Skin of body (tissue), 1 donor: ENCODE measurements at regions not wholly inside any gene's neighbourhood (a gene's known extent, or its start where the extent isn't known, plus 50 kb on each side); places are given as distances from the start of the nearest gene placed in this dataset.
A peak's percentile ranks its signal among the peaks of the same experiment; 100 is the strongest.

Experiments used
- DNase-seq: peaks from one replicate; lab custom pipeline; 2025; lab: John Stamatoyannopoulos, UW

DNA sequence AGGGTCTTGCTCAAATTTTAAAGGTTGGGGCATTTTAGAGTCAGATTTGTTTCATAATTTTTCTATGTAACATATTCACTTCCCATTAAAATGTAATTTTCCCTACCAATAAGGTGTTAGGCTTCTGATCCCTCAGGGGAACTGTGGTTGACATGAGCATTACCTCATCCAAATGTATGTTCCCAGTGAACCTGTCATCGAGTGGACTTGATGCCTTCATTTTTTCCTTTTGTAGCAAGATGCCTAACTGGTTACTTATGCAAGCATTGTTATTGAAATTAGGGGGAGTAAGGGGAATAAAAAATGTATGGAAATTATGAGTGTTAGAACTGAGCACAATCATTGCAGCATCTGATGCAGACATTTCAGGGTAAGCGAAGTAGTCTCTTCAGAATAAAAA is 360.5 kb downstream of the BCKDHB start:
- no peak for DNase-seq

GRCh38 chr6:80465513-80465912 is 359.0 kb downstream of the BCKDHB start:
- DNase-seq, result no peak

GRCh38 chr6:80464901-80465300 is 358.4 kb downstream of the BCKDHB start:
- no peak for DNase-seq

DNA sequence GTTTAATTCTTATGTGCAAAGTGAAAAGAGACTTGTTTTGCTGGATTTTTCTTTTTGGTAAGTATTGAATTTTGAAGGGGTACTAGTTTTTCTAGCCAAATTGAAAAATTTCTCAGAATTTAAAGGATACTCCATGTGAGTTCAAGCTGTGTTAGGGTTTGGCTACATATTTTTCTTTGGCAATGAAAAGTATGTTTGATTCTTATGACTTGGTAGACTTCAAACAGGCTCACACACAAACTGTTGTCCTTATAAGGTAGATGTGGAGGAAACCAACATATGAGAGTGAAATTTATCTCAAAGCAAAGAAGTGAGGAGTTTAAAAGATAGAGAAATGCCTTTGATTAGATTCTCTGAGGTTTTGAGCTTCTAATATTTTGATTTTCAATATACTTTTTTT is 356.7 kb downstream of the BCKDHB start:
- no peak for DNase-seq

GRCh38 chr6:80460257-80460865 is 353.9 kb downstream of the BCKDHB start:
- DNase-seq, result peak; percentile 19

GRCh38 chr6:80457439-80457933 is 351.0 kb downstream of the BCKDHB start:
- peak; percentile 91 for DNase-seq

DNA sequence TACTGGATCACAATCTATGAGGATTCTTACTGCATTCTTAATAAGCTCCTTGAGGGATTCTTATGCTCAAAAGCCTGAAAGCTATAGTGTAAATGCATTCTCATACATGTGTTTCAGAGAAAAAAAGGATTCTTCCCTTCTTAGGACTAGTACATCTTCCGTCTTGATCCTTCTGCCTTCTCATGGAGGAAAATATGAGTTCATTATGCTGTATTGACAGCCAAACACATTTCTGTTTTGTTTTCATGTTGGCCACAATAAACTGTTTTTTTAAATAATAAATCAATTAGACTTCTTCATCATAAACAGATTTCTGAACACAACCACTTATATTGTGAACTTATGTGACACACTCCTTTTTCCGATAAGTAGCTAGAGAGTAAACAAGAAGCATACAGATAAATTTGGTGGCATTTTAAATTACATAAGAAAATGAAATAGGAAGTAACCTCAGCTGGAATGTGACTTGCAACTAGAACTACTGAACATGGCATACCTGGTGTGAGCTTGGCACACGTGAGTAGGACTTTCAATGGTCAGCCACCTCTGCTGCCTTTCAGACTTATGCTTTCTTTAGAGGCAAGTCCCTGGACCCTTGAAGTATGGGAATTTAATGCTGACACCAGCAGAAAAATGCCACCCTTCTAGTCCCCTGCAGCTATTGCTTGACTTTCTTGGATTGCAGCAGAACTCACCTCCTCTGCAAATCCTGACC is 350.4 kb downstream of the BCKDHB start:
- peak; percentile 60 for DNase-seq

GRCh38 chr6:80454661-80455365 is 348.3 kb downstream of the BCKDHB start:
- no peak for DNase-seq

DNA sequence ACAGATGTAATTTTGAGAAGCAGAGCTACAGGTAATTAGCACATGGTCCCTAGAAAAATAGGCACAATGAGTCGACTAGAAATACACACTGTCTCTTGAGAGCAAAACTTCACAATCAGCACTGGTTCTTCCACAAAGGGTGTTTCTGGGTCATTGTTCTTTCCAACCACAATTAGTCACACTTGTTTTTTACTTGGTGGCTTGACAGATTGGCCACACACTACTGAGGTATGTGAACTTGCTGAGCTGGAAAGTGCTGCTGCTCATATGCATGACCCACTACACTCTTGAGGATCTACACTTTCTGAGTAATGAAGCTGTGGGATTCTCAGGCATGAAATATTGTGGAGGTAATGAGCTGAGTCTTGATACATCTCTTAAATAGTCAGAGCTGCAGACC is 347.7 kb downstream of the BCKDHB start:
- no peak for DNase-seq

DNA sequence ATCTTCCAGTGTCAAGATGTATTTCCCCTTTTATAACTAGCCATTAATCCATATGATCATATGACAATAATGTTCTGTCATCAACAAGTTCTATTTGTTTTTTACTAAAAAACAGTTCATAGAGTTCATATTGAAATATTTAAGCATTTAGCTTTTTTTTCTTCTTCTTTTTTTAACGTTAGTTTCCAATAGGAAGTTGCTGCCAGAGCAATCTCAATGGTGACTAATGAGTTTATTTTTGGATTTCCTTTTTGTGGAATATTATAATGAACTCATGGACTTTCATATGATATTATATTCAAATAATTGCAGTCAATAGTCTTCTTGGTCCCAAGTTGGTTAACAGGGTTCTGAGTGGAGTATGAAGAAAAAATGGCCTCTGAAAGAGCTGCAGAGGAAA is 343.3 kb downstream of the BCKDHB start:
- no peak for DNase-seq

GRCh38 chr6:80446454-80447045 is 340.1 kb downstream of the BCKDHB start:
- no peak for DNase-seq

- DNase-seq, result no peak
These were observed 339.3 kb downstream of the BCKDHB start for GRCh38 chr6:80445751-80446150.

GRCh38 chr6:80442366-80442765 is 335.9 kb downstream of the BCKDHB start:
- no peak for DNase-seq

DNA sequence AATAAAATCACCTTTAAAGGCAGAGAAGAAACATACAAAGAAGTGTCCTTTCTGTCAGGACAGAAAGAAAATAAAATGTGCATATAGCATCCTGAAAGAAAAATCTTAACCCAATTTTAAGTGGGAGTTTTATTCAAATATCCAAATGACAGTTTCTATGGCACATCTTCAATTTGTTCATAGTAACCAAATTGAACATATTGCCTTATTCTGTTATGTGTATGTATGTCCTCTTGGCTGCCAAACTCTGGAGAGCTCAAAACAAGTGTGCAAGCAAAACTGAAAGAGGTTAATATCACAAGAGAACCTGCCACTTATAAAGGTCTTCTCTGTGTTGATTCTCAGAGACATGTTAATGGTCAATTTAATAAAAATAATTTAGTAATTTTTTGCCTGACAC is 334.7 kb downstream of the BCKDHB start:
- no peak for DNase-seq

DNA sequence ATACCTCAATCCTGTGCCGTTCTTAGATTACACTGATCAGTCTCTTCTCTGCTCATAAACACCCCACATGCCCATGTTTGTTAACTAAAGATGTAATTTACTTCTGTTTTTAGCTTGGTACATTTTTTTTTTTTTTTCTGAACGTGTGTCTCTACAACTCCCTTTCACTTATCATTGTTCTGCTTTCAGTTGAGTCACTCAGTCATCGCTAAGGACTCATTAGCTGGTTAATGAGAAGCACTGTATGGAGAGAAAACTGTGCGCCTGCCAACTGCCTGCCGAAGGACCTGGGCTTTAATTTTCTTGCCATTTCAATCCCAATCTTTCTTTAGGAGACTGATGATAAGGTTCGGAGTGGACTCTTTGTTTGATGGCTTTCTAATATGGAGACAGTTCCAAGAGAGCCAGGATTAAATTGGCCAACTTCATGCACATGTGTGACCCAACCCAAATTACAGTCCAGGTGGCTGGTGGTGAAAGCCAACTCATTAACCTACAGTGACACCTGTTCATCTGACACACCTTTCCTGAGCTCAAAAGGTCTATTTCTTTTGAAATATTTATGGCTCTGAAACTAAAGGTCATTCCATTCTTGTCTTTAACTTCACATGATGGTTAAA is 334.1 kb downstream of the BCKDHB start:
- no peak for DNase-seq

GRCh38 chr6:80439721-80440470 is 333.4 kb downstream of the BCKDHB start:
- no peak for DNase-seq

DNA sequence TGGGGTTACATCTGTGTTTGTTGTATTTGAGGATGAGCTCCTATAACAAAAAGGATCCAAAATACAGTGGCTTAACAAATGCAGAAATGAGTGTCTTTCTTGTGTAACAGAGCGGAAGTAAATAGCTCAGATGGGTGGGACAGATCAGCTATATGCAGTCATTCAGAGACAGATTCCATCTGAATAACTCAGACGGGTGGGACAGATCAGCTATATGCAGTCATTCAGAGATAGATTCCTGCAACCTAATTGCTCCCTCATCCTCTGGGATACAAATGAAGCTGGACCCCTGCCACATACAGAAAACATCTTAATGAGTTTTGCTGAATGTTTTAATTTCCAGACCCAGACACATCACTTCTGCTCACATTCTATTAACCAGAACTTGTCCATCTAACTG is 332.3 kb downstream of the BCKDHB start:
- peak; percentile 74 for DNase-seq

DNA sequence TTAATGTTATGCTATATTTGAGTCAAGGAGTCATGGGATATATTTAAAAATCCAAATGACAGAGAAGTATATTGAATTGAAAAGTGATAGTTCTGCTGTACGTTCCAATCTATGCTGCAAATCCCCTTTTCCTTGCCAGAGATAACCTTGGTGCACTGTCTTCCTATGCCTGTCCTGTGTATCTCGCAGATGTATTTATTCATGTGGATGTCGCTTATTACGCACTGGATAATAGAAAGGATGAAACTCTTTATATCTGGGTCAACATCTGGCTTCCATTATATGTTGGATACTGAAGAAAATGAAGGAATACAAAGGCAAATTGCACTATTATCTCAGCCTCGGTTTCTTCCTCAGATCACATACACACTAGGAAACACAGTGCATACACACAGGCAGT is 331.3 kb downstream of the BCKDHB start:
- DNase-seq, result peak; percentile 73

DNA sequence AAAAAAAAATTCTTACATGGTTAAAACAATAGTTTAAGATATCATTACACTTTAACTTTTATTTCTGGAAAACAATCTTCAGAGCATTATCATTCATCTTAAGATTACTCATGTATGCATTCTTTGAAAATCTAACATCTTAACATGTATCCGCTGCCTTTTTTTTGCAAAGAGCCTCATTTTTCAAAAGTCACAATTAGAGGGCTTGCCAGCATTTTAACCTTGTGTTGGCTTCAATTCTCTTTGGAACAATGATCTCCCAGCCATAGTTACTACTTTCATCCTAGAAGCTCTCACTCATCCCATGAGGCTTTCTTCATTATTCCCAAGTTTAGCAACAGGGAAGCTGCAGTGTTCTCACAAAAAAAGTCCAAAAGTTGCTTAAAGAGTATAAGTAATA is 330.8 kb downstream of the BCKDHB start:
- DNase-seq, result peak; percentile 34

DNA sequence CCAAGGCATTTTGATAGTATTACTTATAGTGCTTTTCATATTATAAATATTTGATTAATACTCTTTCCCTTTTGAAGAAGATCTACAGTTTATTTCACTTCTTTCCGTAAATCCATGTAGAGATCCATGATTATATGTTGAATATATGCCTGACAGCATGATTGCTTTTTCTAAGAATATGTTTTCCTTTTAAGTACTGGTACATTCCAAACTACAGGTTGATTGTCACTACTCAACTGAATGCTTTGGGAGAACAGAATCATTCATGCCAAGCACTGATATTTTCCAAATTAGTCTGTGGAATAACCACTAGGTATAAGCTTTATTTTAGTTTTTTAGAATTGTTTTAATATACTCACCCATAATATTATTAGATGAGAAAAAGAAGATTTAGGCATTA is 330.2 kb downstream of the BCKDHB start:
- no peak for DNase-seq

GRCh38 chr6:80435457-80435856 is 329.0 kb downstream of the BCKDHB start:
- DNase-seq, result no peak
